ENCODE measurements at regions not wholly inside any gene's neighbourhood (a gene's known extent, or its start where the extent isn't known, plus 50 kb on each side); places are given as distances from the start of the nearest gene placed in this dataset.

DNA sequence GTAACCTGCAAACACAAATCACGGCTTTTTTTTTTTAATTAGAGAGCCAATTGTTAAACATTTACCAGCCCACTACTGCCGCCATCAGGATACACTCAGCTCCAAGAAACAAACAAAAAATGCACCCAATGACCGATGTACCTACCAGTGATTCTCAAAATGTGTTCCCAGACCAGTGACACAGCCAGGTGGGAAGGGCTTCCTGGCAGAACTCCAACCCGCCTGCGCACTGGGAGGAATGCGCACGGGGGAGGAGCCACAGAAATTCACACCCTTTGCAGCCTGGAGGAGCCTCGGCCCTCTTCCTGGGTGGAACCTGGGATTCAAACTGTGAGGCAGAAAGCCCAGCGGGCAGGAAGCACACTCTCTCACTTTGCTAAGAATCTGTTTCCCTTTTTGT is 255.9 kb downstream of the TBC1D4 start:
- Histone ChIP-seq H3K36me3 (replicated peaks in 1 of 2; ENCODE audit: control insufficient read depth in 1 of 2, insufficient read depth in 2 of 2, low read length in 2 of 2) (no peaks in the 10 kb centered on the region), H3K27ac (ENCODE audit: extremely low read length, insufficient read depth, low read length) (no peak overlapping the region), H4K20me1 (ENCODE audit: insufficient read depth, low read length) (no peaks in the 10 kb centered on the region; the same call in 1 of the 2 replicates), H3K27me3 (ENCODE audit: control insufficient read depth in 1 of 2, insufficient read depth in 2 of 2, low read length in 2 of 2) (0 out of 5 replicates have a peak, but pooled peaks cover 0 to 5% of the 10 kb centered on the region in 2 experiments), H3K9me3 (ENCODE audit: low read length) (no peaks in the 10 kb centered on the region), H2AFZ (ENCODE audit: low read length) (no peak overlapping the region), H3K79me2 (ENCODE audit: insufficient read depth, low read length) (no peaks in the 10 kb centered on the region), H3K4me2 (ENCODE audit: low read depth, low read length) (no peak overlapping the region), H3K4me1 (ENCODE audit: insufficient read depth, low read length) (no peaks in the 10 kb centered on the region), H3K4me3 (replicated peaks in 1 of 3; ENCODE audit: insufficient read depth in 1 of 3, low read depth in 2 of 3, low read length in 3 of 3) (no peak overlapping the region), H3K9ac (ENCODE audit: insufficient read depth, low read depth, low read length) (no peak overlapping the region)
- ChIA-PET POLR2A (no interaction called here), CTCF (ENCODE audit: low intra/inter-chr PET ratio, low total read pairs) (no interaction called here)
- DNase-seq (ENCODE audit: low spot score) (no peak), FAIRE-seq (no peak), ATAC-seq (no peak)
- TF ChIP-seq ZNF547 (CRISPR knock-in tag; IDR thresholded peaks at IDR 0.05) (no peak), ZNF75D (CRISPR knock-in tag; IDR thresholded peaks at IDR 0.05; ENCODE audit: borderline replicate concordance) (no peak), JUN (CRISPR knock-in tag; IDR thresholded peaks at IDR 0.05) (no peak), BORCS8-MEF2B (CRISPR knock-in tag; IDR thresholded peaks at IDR 0.05) (no peak), SIX4 (CRISPR knock-in tag; IDR thresholded peaks at IDR 0.05) (no peak), ZNF136 (CRISPR knock-in tag; IDR thresholded peaks at IDR 0.05; ENCODE audit: low read depth) (no peak), ZNF496 (CRISPR knock-in tag; IDR thresholded peaks at IDR 0.05; ENCODE audit: insufficient replicate concordance) (no peak), POLR2AphosphoS2 (IDR thresholded peaks at IDR 0.05; ENCODE audit: low read depth, low read length) (no peak), KDM4B (CRISPR knock-in tag; IDR thresholded peaks at IDR 0.05) (no peak), ZNF772 (CRISPR knock-in tag; IDR thresholded peaks at IDR 0.05) (no peak), WIZ (CRISPR knock-in tag; IDR thresholded peaks at IDR 0.05) (no peak), ZNF282 (IDR thresholded peaks at IDR 0.05; ENCODE audit: partially characterized antibody) (no peak), ZNF850 (CRISPR knock-in tag; conservative IDR thresholded peaks at IDR 0.05) (no peak), ZNF441 (CRISPR knock-in tag; IDR thresholded peaks at IDR 0.05; ENCODE audit: borderline replicate concordance) (no peak), ELF1 (CRISPR knock-in tag; IDR thresholded peaks at IDR 0.05) (no peak)
- TF ChIP-seq, protein P1, sequence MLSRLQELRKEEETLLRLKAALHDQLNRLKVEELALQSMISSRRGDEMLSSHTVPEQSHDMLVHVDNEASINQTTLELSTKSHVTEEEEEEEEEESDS (CRISPR knock-in tag; IDR thresholded peaks at IDR 0.05; ENCODE audit: borderline replicate concordance), result no peak
- TF ChIP-seq, protein P2, sequence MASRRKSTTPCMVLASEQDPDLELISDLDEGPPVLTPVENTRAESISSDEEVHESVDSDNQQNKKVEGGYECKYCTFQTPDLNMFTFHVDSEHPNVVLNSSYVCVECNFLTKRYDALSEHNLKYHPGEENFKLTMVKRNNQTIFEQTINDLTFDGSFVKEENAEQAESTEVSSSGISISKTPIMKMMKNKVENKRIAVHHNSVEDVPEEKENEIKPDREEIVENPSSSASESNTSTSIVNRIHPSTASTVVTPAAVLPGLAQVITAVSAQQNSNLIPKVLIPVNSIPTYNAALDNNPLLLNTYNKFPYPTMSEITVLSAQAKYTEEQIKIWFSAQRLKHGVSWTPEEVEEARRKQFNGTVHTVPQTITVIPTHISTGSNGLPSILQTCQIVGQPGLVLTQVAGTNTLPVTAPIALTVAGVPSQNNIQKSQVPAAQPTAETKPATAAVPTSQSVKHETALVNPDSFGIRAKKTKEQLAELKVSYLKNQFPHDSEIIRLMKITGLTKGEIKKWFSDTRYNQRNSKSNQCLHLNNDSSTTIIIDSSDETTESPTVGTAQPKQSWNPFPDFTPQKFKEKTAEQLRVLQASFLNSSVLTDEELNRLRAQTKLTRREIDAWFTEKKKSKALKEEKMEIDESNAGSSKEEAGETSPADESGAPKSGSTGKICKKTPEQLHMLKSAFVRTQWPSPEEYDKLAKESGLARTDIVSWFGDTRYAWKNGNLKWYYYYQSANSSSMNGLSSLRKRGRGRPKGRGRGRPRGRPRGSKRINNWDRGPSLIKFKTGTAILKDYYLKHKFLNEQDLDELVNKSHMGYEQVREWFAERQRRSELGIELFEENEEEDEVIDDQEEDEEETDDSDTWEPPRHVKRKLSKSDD (CRISPR knock-in tag; IDR thresholded peaks at IDR 0.05; ENCODE audit: low read depth), result no peak
- TF ChIP-seq, protein P3, sequence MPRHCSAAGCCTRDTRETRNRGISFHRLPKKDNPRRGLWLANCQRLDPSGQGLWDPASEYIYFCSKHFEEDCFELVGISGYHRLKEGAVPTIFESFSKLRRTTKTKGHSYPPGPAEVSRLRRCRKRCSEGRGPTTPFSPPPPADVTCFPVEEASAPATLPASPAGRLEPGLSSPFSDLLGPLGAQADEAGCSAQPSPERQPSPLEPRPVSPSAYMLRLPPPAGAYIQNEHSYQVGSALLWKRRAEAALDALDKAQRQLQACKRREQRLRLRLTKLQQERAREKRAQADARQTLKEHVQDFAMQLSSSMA (CRISPR knock-in tag; IDR thresholded peaks at IDR 0.05), result no peak
- WGBS (ENCODE audit: low lambda C conversion rate), result 39% methylated on average over 8 of the region's 9 CpGs
- BruUV-seq (replicated peaks), result no TSS peak
- intact Hi-C loops (cut with micrococcal nuclease; ENCODE audit: unreplicated experiment) (no loop called here), in situ Hi-C loops (cut with HindIII; ENCODE audit: extremely low pct_ligation_motif_present, low pct_unique_long_range_greater_than_20kb) (no loop called here)
